H9 (cell line): ENCODE measurements at regions not wholly inside any gene's neighbourhood (a gene's known extent, or its start where the extent isn't known, plus 50 kb on each side); places are given as distances from the start of the nearest gene placed in this dataset.
A peak's percentile ranks its signal among the peaks of the same experiment; 100 is the strongest.

Experiments used
- DNase-seq: peaks from one replicate; pipeline ENCODE4 v3.0.0-alpha.2; 2017
- H2AFZ ChIP-seq: one replicate; pipeline ENCODE4 v1.6.1; 2013; ENCODE audit warnings: mild to moderate bottlenecking, low read length, control low read depth, moderate library complexity
- H2AK5ac ChIP-seq: 2 replicates; pipeline ENCODE4 v1.6.1; 2013; ENCODE audit warnings: low read length, control low read depth, mixed read lengths; ENCODE audit not compliant: insufficient read length
- H2BK120ac ChIP-seq: one replicate; pipeline ENCODE4 v1.6.1; 2013; ENCODE audit warnings: low read depth, mild to moderate bottlenecking, low read length, control low read depth, inconsistent platforms; ENCODE audit not compliant: poor library complexity, severe bottlenecking
- H2BK12ac ChIP-seq: 2 replicates; pipeline ENCODE4 v1.6.1; 2013; ENCODE audit warnings: low read length, control low read depth, mixed read lengths, low read depth; ENCODE audit not compliant: insufficient read length
- H2BK15ac ChIP-seq: 2 replicates; pipeline ENCODE4 v1.6.1; 2013; ENCODE audit warnings: low read depth, low read length, control low read depth
- H2BK20ac ChIP-seq: one replicate; pipeline ENCODE4 v1.6.1; 2013; ENCODE audit warnings: low read depth, mild to moderate bottlenecking, low read length, control low read depth, inconsistent platforms; ENCODE audit not compliant: poor library complexity, severe bottlenecking
- H2BK5ac ChIP-seq: 2 replicates; pipeline ENCODE4 v1.6.1; 2013; ENCODE audit warnings: low read length, control low read depth, mixed read lengths; ENCODE audit not compliant: insufficient read length
- H3K14ac ChIP-seq: 2 replicates; pipeline ENCODE4 v1.6.1; 2013; ENCODE audit warnings: low read length, control low read depth; ENCODE audit not compliant: insufficient read depth
- H3K18ac ChIP-seq: 2 replicates; pipeline ENCODE4 v1.6.1; 2013; ENCODE audit warnings: low read depth, mild to moderate bottlenecking, mixed read lengths, low read length, control low read depth; ENCODE audit not compliant: insufficient read length
- H3K23ac ChIP-seq: 2 replicates; pipeline ENCODE4 v1.6.1; 2013; ENCODE audit warnings: low read length, control low read depth, mixed read lengths, low read depth; ENCODE audit not compliant: insufficient read length
- H3K23me2 ChIP-seq: 2 replicates; pipeline ENCODE4 v1.6.1; 2013; ENCODE audit warnings: low read depth, mild to moderate bottlenecking, mixed read lengths, low read length, control low read depth; ENCODE audit not compliant: insufficient read length, poor library complexity, severe bottlenecking
- H3K27ac ChIP-seq: 2 replicates; pipeline ENCODE4 v1.5.1; 2013; ENCODE audit warnings: low read length, control low read depth, mixed read lengths, low read depth; ENCODE audit not compliant: insufficient read length
- H3K27me3 ChIP-seq: 2 replicates; pipeline ENCODE4 v1.6.1; 2013; ENCODE audit warnings: low read length, control low read depth, inconsistent platforms; ENCODE audit not compliant: insufficient read depth
- H3K4ac ChIP-seq: 2 replicates; pipeline ENCODE4 v1.6.1; 2013; ENCODE audit warnings: low read depth, mild to moderate bottlenecking, control low read depth, inconsistent platforms, low read length, moderate library complexity
- H3K4me1 ChIP-seq: 2 replicates; pipeline ENCODE4 v1.6.1; 2013; ENCODE audit warnings: low read length, control low read depth, inconsistent platforms; ENCODE audit not compliant: insufficient read depth
- H3K4me2 ChIP-seq: 2 replicates; pipeline ENCODE4 v1.6.1; 2013; ENCODE audit warnings: low read length, control low read depth, mixed read lengths; ENCODE audit not compliant: insufficient read length, insufficient read depth
- H3K56ac ChIP-seq: 2 replicates; pipeline ENCODE4 v1.6.1; 2013; ENCODE audit warnings: low read depth, mild to moderate bottlenecking, mixed read lengths, low read length, control low read depth; ENCODE audit not compliant: insufficient read length
- H3K79me1 ChIP-seq: 2 replicates; pipeline ENCODE4 v1.6.1; 2013; ENCODE audit warnings: low read depth, mild to moderate bottlenecking, moderate library complexity, low read length, control low read depth, inconsistent platforms; ENCODE audit not compliant: insufficient read depth, poor library complexity, severe bottlenecking
- H3K79me2 ChIP-seq: 2 replicates; pipeline ENCODE4 v1.6.1; 2013; ENCODE audit warnings: low read length, control low read depth, inconsistent platforms; ENCODE audit not compliant: insufficient read depth
- H3K9ac ChIP-seq: 2 replicates; pipeline ENCODE4 v1.6.1; 2013; ENCODE audit warnings: low read length, control low read depth, mixed read lengths; ENCODE audit not compliant: insufficient read length; ENCODE audit errors: extremely low read depth
- H3K9me3 ChIP-seq: one replicate; pipeline ENCODE4 v1.6.1; 2013; ENCODE audit warnings: low read depth, low read length, inconsistent platforms; ENCODE audit not compliant: control insufficient read depth
- H3T11ph ChIP-seq: one replicate; pipeline ENCODE4 v1.6.1; 2013; ENCODE audit warnings: mild to moderate bottlenecking, low read length, control low read depth, inconsistent platforms
- H4K20me1 ChIP-seq: one replicate; pipeline ENCODE4 v1.6.1; 2013; ENCODE audit not compliant: control insufficient read depth, insufficient read length, insufficient read depth
- H4K5ac ChIP-seq: 2 replicates; pipeline ENCODE4 v1.6.1; 2013; ENCODE audit warnings: low read depth, mild to moderate bottlenecking, mixed read lengths, low read length, control low read depth; ENCODE audit not compliant: insufficient read length
- H4K8ac ChIP-seq: replicated peaks from 2 replicates; pipeline ENCODE4 v1.6.1; 2013; ENCODE audit warnings: low read length, control low read depth, mixed read lengths, low read depth; ENCODE audit not compliant: insufficient read length
- H4K91ac ChIP-seq: 2 replicates; pipeline ENCODE4 v1.6.1; 2013; ENCODE audit warnings: low read depth, mild to moderate bottlenecking, moderate library complexity, mixed read lengths, low read length, control low read depth; ENCODE audit not compliant: insufficient read length
- H3K27ac Mint-ChIP-seq, 3 experiments: 2 replicates in 2 of 3; 3 replicates in 1 of 3; pipeline ENCODE4 v1.8.0; 2020 to 2021; ENCODE audit warnings: mixed read lengths in 3 of 3, mild to moderate bottlenecking in 1 of 3, moderate library complexity in 1 of 3
- H3K27me3 Mint-ChIP-seq: 2 replicates; pipeline ENCODE4 v1.8.0; 2021; ENCODE audit warnings: low read depth, mild to moderate bottlenecking, moderate library complexity, mixed read lengths
- H3K36me3 Mint-ChIP-seq, 3 experiments: 2 replicates in 2 of 3; 3 replicates in 1 of 3; pipeline ENCODE4 v1.8.0; 2020 to 2021; ENCODE audit warnings: low read depth in 3 of 3, mixed read lengths in 3 of 3; ENCODE audit not compliant: insufficient read depth in 1 of 3
- H3K4me1 Mint-ChIP-seq, 2 experiments: 2 replicates each; pipeline ENCODE4 v1.8.0; 2020; ENCODE audit warnings: mixed read lengths in 2 of 2
- H3K4me3 Mint-ChIP-seq, 2 experiments: 2 replicates in 1 of 2; 3 replicates in 1 of 2; pipeline ENCODE4 v1.8.0; 2020 to 2021; ENCODE audit warnings: mild to moderate bottlenecking in 2 of 2, mixed read lengths in 2 of 2, moderate library complexity in 1 of 2
- H3K9me3 Mint-ChIP-seq, 2 experiments: 2 replicates in 1 of 2; 3 replicates in 1 of 2; pipeline ENCODE4 v1.8.0; 2020; ENCODE audit warnings: mild to moderate bottlenecking in 2 of 2, mixed read lengths in 2 of 2, moderate library complexity in 1 of 2
- CTCF ChIP-seq: fragments of 200-600 bp; sonication (generic); conservative IDR thresholded peaks from 3 replicates; pipeline ENCODE4 v1.8.0; 2021; ENCODE audit warnings: antibody characterized with exemption, mild to moderate bottlenecking

- no peak overlapping the region for H3K4ac ChIP-seq
- H3K18ac ChIP-seq = no peak overlapping the region
- Mint-ChIP-seq H3K4me3 (no peak overlapping the region), H3K27ac (no peak overlapping the region), H3K9me3 (no peaks in the 10 kb centered on the region), H3K27me3 (peaks cover 6% of the 10 kb centered on the region), H3K4me1 (peaks cover 25 to 27% of the 10 kb centered on the region in 2 experiments), H3K36me3 (no peaks in the 10 kb centered on the region)
- no peak overlapping the region for H2AK5ac ChIP-seq
- no peak overlapping the region for H3K4me2 ChIP-seq
- no peaks in the 10 kb centered on the region for H3K23me2 ChIP-seq
- no peak overlapping the region for H4K5ac ChIP-seq
- no peaks in the 10 kb centered on the region for H3K27me3 ChIP-seq
- H2BK120ac ChIP-seq = no peak overlapping the region
- no peak overlapping the region for H3K9ac ChIP-seq
- no peak overlapping the region for H3K56ac ChIP-seq
- no peaks in the 10 kb centered on the region for H3K9me3 ChIP-seq
- no peak for DNase-seq
- no peak overlapping the region for H3K27ac ChIP-seq
- H3T11ph ChIP-seq = no peak overlapping the region
- no peak overlapping the region for H2AFZ ChIP-seq
- no peaks in the 10 kb centered on the region for H3K79me2 ChIP-seq
- no peaks in the 10 kb centered on the region for H3K79me1 ChIP-seq
- no peak overlapping the region for H3K14ac ChIP-seq
- no peak overlapping the region for H4K8ac ChIP-seq
- no peak overlapping the region for H2BK5ac ChIP-seq
- H4K91ac ChIP-seq = no peak overlapping the region
- TF ChIP-seq CTCF = 0 out of 3 replicates have a peak, but pooled peaks have one; percentile 31
- H3K4me1 ChIP-seq = no peaks in the 10 kb centered on the region
- no peak overlapping the region for H3K23ac ChIP-seq
- H4K20me1 ChIP-seq = no peaks in the 10 kb centered on the region
- H2BK20ac ChIP-seq = no peak overlapping the region
- H2BK15ac ChIP-seq = no peak overlapping the region
- H2BK12ac ChIP-seq = no peak overlapping the region
Observed at GRCh38 chr2:118498943-118499342, 348.5 kb downstream of the EN1 start.
